Progenitor cell of endocrine pancreas (in vitro differentiated cells): ENCODE measurements at regions not wholly inside any gene's neighbourhood (a gene's known extent, or its start where the extent isn't known, plus 50 kb on each side); places are given as distances from the start of the nearest gene placed in this dataset.

Experiments used
- DNase-seq: peaks from one replicate; pipeline ENCODE4 v3.0.0; 2021; ENCODE audit warnings: low spot score; ENCODE audit not compliant: unreplicated experiment
- H3K27ac Mint-ChIP-seq: 2 replicates; pipeline ENCODE4 v1.8.0; 2021; ENCODE audit warnings: mild to moderate bottlenecking, moderate library complexity, mixed read lengths
- H3K27me3 Mint-ChIP-seq: 2 replicates; pipeline ENCODE4 v1.8.0; 2021; ENCODE audit warnings: mixed read lengths
- H3K36me3 Mint-ChIP-seq: 2 replicates; pipeline ENCODE4 v1.8.0; 2022; ENCODE audit warnings: mixed read lengths; ENCODE audit not compliant: insufficient read depth
- H3K4me1 Mint-ChIP-seq: 2 replicates; pipeline ENCODE4 v1.8.0; 2021; ENCODE audit warnings: low read depth, mixed read lengths
- H3K4me3 Mint-ChIP-seq: 2 replicates; pipeline ENCODE4 v1.8.0; 2021; ENCODE audit warnings: low read depth, mild to moderate bottlenecking, moderate library complexity, mixed read lengths
- H3K9me3 Mint-ChIP-seq: 2 replicates; pipeline ENCODE4 v1.8.0; 2021; ENCODE audit warnings: low read depth, mixed read lengths
- CTCF ChIP-seq: fragments of 200-600 bp; sonication (generic); IDR thresholded peaks from one replicate; pipeline ENCODE4 v1.5.0; 2021; ENCODE audit warnings: antibody characterized with exemption, mild to moderate bottlenecking; ENCODE audit not compliant: unreplicated experiment

- TF ChIP-seq CTCF, result no peak
- Mint-ChIP-seq H3K9me3 (peaks cover 9% of the 10 kb centered on the region), H3K27ac (no peak overlapping the region), H3K4me3 (no peak overlapping the region), H3K36me3 (no peaks in the 10 kb centered on the region), H3K4me1 (no peaks in the 10 kb centered on the region), H3K27me3 (peaks cover 10% of the 10 kb centered on the region)
- DNase-seq, result no peak
Measured at GRCh38 chr22:44380756-44381486, 68.2 kb upstream of the SHISAL1 start.

- Mint-ChIP-seq H3K4me3 (no peak overlapping the region), H3K4me1 (no peaks in the 10 kb centered on the region), H3K27me3 (peaks cover 10% of the 10 kb centered on the region), H3K27ac (no peak overlapping the region), H3K9me3 (peaks cover 15% of the 10 kb centered on the region), H3K36me3 (peaks cover 3% of the 10 kb centered on the region)
- no peak for TF ChIP-seq CTCF
- no peak for DNase-seq
Measured at GRCh38 chr22:44379817-44380755, 67.3 kb upstream of the SHISAL1 start.

GRCh38 chr22:44378380-44378779, 65.6 kb upstream of the SHISAL1 start:
- no peak for TF ChIP-seq CTCF
- DNase-seq, result no peak
- Mint-ChIP-seq H3K27me3 (peaks cover 8% of the 10 kb centered on the region), H3K36me3 (peaks cover 3% of the 10 kb centered on the region), H3K27ac (no peak overlapping the region), H3K9me3 (peaks cover 20% of the 10 kb centered on the region), H3K4me1 (no peaks in the 10 kb centered on the region), H3K4me3 (no peak overlapping the region)

GRCh38 chr22:44375451-44375850, 62.7 kb upstream of the SHISAL1 start:
- Mint-ChIP-seq H3K36me3 (peaks cover 3% of the 10 kb centered on the region), H3K4me3 (no peak overlapping the region), H3K9me3 (peaks cover 20% of the 10 kb centered on the region), H3K27me3 (no peaks in the 10 kb centered on the region), H3K4me1 (no peaks in the 10 kb centered on the region), H3K27ac (peak overlapping the region; percentile 16)
- TF ChIP-seq CTCF, result no peak
- DNase-seq, result no peak

DNA sequence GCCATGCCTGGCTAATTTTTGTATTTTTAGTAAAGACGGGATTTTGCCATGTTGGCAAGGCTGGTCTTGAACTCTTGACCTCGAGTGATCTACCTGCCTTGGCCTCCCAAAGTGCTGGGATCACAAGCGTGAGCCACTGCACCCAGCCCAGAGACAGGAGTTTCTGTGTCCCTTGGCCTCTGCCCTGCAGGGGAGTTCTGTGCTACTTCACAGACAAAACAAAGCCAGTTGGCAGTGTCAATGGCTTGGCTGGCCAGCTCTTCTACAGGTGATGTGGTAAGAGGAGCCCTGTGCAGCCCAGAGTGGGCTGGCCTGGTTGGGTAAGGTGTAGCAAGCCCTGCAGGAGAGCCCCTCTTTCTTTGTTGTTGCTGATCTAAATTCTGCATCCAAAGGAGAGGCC, 60.5 kb upstream of the SHISAL1 start:
- H3K4me3 Mint-ChIP-seq, result no peak overlapping the region
- H3K9me3 Mint-ChIP-seq, result peaks cover 17% of the 10 kb centered on the region
- TF ChIP-seq CTCF, result no peak
- no peak overlapping the region for H3K27ac Mint-ChIP-seq
- H3K36me3 Mint-ChIP-seq, result peaks cover 3% of the 10 kb centered on the region
- no peak for DNase-seq
- no peaks in the 10 kb centered on the region for H3K4me1 Mint-ChIP-seq
- H3K27me3 Mint-ChIP-seq, result no peaks in the 10 kb centered on the region
